Neural progenitor cell (in vitro differentiated cells): ENCODE measurements at regions not wholly inside any gene's neighbourhood (a gene's known extent, or its start where the extent isn't known, plus 50 kb on each side); places are given as distances from the start of the nearest gene placed in this dataset.

Experiments used
- EZH2 ChIP-seq: fragments of 200-600 bp; sonication (generic); IDR thresholded peaks from 2 replicates; pipeline ENCODE4 v1.6.1; 2017; ENCODE audit warnings: antibody characterized with exemption, mild to moderate bottlenecking, moderate library complexity
- TF ChIP-seq, protein P1 (sequence below): fragments of 200-600 bp; sonication (generic); IDR thresholded peaks from 2 replicates; pipeline ENCODE4 v1.5.1; 2017; ENCODE audit warnings: antibody characterized with exemption, mild to moderate bottlenecking

- TF ChIP-seq, protein P1, sequence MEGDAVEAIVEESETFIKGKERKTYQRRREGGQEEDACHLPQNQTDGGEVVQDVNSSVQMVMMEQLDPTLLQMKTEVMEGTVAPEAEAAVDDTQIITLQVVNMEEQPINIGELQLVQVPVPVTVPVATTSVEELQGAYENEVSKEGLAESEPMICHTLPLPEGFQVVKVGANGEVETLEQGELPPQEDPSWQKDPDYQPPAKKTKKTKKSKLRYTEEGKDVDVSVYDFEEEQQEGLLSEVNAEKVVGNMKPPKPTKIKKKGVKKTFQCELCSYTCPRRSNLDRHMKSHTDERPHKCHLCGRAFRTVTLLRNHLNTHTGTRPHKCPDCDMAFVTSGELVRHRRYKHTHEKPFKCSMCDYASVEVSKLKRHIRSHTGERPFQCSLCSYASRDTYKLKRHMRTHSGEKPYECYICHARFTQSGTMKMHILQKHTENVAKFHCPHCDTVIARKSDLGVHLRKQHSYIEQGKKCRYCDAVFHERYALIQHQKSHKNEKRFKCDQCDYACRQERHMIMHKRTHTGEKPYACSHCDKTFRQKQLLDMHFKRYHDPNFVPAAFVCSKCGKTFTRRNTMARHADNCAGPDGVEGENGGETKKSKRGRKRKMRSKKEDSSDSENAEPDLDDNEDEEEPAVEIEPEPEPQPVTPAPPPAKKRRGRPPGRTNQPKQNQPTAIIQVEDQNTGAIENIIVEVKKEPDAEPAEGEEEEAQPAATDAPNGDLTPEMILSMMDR: no peak
- TF ChIP-seq EZH2: no peak
Measured at GRCh38 chr5:107277485-107278125, 393.1 kb downstream of the EFNA5 start.
